ENCODE measurements at regions not wholly inside any gene's neighbourhood (a gene's known extent, or its start where the extent isn't known, plus 50 kb on each side); places are given as distances from the start of the nearest gene placed in this dataset.

DNA sequence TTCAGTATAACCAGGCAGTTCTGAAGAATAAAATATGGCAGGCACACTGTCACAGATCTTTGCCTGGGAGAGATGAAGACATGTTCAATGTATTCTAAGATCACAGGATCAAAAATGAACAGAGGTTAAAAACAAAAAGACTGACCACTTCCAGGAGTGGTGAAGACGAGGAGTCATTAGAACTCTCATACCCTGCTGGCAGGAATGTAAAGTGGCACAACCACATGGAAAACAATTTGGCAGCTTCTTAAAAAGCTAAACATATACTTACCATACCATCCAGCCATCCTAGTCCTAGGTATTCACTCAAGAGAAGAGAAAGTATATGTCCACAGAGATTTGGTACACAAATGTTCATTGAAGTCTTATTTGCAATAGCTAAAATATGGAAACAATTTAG lies 406.3 kb downstream of the NPIPA8 start:
- TF ChIP-seq, protein P1, sequence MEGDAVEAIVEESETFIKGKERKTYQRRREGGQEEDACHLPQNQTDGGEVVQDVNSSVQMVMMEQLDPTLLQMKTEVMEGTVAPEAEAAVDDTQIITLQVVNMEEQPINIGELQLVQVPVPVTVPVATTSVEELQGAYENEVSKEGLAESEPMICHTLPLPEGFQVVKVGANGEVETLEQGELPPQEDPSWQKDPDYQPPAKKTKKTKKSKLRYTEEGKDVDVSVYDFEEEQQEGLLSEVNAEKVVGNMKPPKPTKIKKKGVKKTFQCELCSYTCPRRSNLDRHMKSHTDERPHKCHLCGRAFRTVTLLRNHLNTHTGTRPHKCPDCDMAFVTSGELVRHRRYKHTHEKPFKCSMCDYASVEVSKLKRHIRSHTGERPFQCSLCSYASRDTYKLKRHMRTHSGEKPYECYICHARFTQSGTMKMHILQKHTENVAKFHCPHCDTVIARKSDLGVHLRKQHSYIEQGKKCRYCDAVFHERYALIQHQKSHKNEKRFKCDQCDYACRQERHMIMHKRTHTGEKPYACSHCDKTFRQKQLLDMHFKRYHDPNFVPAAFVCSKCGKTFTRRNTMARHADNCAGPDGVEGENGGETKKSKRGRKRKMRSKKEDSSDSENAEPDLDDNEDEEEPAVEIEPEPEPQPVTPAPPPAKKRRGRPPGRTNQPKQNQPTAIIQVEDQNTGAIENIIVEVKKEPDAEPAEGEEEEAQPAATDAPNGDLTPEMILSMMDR (conservative IDR thresholded peaks at IDR 0.05; ENCODE audit: low read length), result no peak
- TF ChIP-seq EZH2phosphoT487 (IDR thresholded peaks at IDR 0.05; ENCODE audit: borderline replicate concordance, low read depth, low read length), result no peak
